H9 (cell line): ENCODE measurements at regions not wholly inside any gene's neighbourhood (a gene's known extent, or its start where the extent isn't known, plus 50 kb on each side); places are given as distances from the start of the nearest gene placed in this dataset.

Source experiments
- DNase-seq: peaks from one replicate; pipeline ENCODE4 v3.0.0-alpha.2; 2017
- H2AFZ ChIP-seq: one replicate; pipeline ENCODE4 v1.6.1; 2013; ENCODE audit warnings: mild to moderate bottlenecking, low read length, control low read depth, moderate library complexity
- H2AK5ac ChIP-seq: 2 replicates; pipeline ENCODE4 v1.6.1; 2013; ENCODE audit warnings: low read length, control low read depth, mixed read lengths; ENCODE audit not compliant: insufficient read length
- H2BK120ac ChIP-seq: one replicate; pipeline ENCODE4 v1.6.1; 2013; ENCODE audit warnings: low read depth, mild to moderate bottlenecking, low read length, control low read depth, inconsistent platforms; ENCODE audit not compliant: poor library complexity, severe bottlenecking
- H2BK12ac ChIP-seq: 2 replicates; pipeline ENCODE4 v1.6.1; 2013; ENCODE audit warnings: low read length, control low read depth, mixed read lengths, low read depth; ENCODE audit not compliant: insufficient read length
- H2BK15ac ChIP-seq: 2 replicates; pipeline ENCODE4 v1.6.1; 2013; ENCODE audit warnings: low read depth, low read length, control low read depth
- H2BK20ac ChIP-seq: one replicate; pipeline ENCODE4 v1.6.1; 2013; ENCODE audit warnings: low read depth, mild to moderate bottlenecking, low read length, control low read depth, inconsistent platforms; ENCODE audit not compliant: poor library complexity, severe bottlenecking
- H2BK5ac ChIP-seq: 2 replicates; pipeline ENCODE4 v1.6.1; 2013; ENCODE audit warnings: low read length, control low read depth, mixed read lengths; ENCODE audit not compliant: insufficient read length
- H3K14ac ChIP-seq: 2 replicates; pipeline ENCODE4 v1.6.1; 2013; ENCODE audit warnings: low read length, control low read depth; ENCODE audit not compliant: insufficient read depth
- H3K18ac ChIP-seq: 2 replicates; pipeline ENCODE4 v1.6.1; 2013; ENCODE audit warnings: low read depth, mild to moderate bottlenecking, mixed read lengths, low read length, control low read depth; ENCODE audit not compliant: insufficient read length
- H3K23ac ChIP-seq: 2 replicates; pipeline ENCODE4 v1.6.1; 2013; ENCODE audit warnings: low read length, control low read depth, mixed read lengths, low read depth; ENCODE audit not compliant: insufficient read length
- H3K23me2 ChIP-seq: 2 replicates; pipeline ENCODE4 v1.6.1; 2013; ENCODE audit warnings: low read depth, mild to moderate bottlenecking, mixed read lengths, low read length, control low read depth; ENCODE audit not compliant: insufficient read length, poor library complexity, severe bottlenecking
- H3K27ac ChIP-seq: 2 replicates; pipeline ENCODE4 v1.5.1; 2013; ENCODE audit warnings: low read length, control low read depth, mixed read lengths, low read depth; ENCODE audit not compliant: insufficient read length
- H3K27me3 ChIP-seq: 2 replicates; pipeline ENCODE4 v1.6.1; 2013; ENCODE audit warnings: low read length, control low read depth, inconsistent platforms; ENCODE audit not compliant: insufficient read depth
- H3K4ac ChIP-seq: 2 replicates; pipeline ENCODE4 v1.6.1; 2013; ENCODE audit warnings: low read depth, mild to moderate bottlenecking, control low read depth, inconsistent platforms, low read length, moderate library complexity
- H3K4me1 ChIP-seq: 2 replicates; pipeline ENCODE4 v1.6.1; 2013; ENCODE audit warnings: low read length, control low read depth, inconsistent platforms; ENCODE audit not compliant: insufficient read depth
- H3K4me2 ChIP-seq: 2 replicates; pipeline ENCODE4 v1.6.1; 2013; ENCODE audit warnings: low read length, control low read depth, mixed read lengths; ENCODE audit not compliant: insufficient read length, insufficient read depth
- H3K56ac ChIP-seq: 2 replicates; pipeline ENCODE4 v1.6.1; 2013; ENCODE audit warnings: low read depth, mild to moderate bottlenecking, mixed read lengths, low read length, control low read depth; ENCODE audit not compliant: insufficient read length
- H3K79me1 ChIP-seq: 2 replicates; pipeline ENCODE4 v1.6.1; 2013; ENCODE audit warnings: low read depth, mild to moderate bottlenecking, moderate library complexity, low read length, control low read depth, inconsistent platforms; ENCODE audit not compliant: insufficient read depth, poor library complexity, severe bottlenecking
- H3K79me2 ChIP-seq: 2 replicates; pipeline ENCODE4 v1.6.1; 2013; ENCODE audit warnings: low read length, control low read depth, inconsistent platforms; ENCODE audit not compliant: insufficient read depth
- H3K9ac ChIP-seq: 2 replicates; pipeline ENCODE4 v1.6.1; 2013; ENCODE audit warnings: low read length, control low read depth, mixed read lengths; ENCODE audit not compliant: insufficient read length; ENCODE audit errors: extremely low read depth
- H3K9me3 ChIP-seq: one replicate; pipeline ENCODE4 v1.6.1; 2013; ENCODE audit warnings: low read depth, low read length, inconsistent platforms; ENCODE audit not compliant: control insufficient read depth
- H3T11ph ChIP-seq: one replicate; pipeline ENCODE4 v1.6.1; 2013; ENCODE audit warnings: mild to moderate bottlenecking, low read length, control low read depth, inconsistent platforms
- H4K20me1 ChIP-seq: one replicate; pipeline ENCODE4 v1.6.1; 2013; ENCODE audit not compliant: control insufficient read depth, insufficient read length, insufficient read depth
- H4K5ac ChIP-seq: 2 replicates; pipeline ENCODE4 v1.6.1; 2013; ENCODE audit warnings: low read depth, mild to moderate bottlenecking, mixed read lengths, low read length, control low read depth; ENCODE audit not compliant: insufficient read length
- H4K8ac ChIP-seq: replicated peaks from 2 replicates; pipeline ENCODE4 v1.6.1; 2013; ENCODE audit warnings: low read length, control low read depth, mixed read lengths, low read depth; ENCODE audit not compliant: insufficient read length
- H4K91ac ChIP-seq: 2 replicates; pipeline ENCODE4 v1.6.1; 2013; ENCODE audit warnings: low read depth, mild to moderate bottlenecking, moderate library complexity, mixed read lengths, low read length, control low read depth; ENCODE audit not compliant: insufficient read length
- H3K27ac Mint-ChIP-seq, 3 experiments: 2 replicates in 2 of 3; 3 replicates in 1 of 3; pipeline ENCODE4 v1.8.0; 2020 to 2021; ENCODE audit warnings: mixed read lengths in 3 of 3, mild to moderate bottlenecking in 1 of 3, moderate library complexity in 1 of 3
- H3K27me3 Mint-ChIP-seq: 2 replicates; pipeline ENCODE4 v1.8.0; 2021; ENCODE audit warnings: low read depth, mild to moderate bottlenecking, moderate library complexity, mixed read lengths
- H3K36me3 Mint-ChIP-seq, 3 experiments: 2 replicates in 2 of 3; 3 replicates in 1 of 3; pipeline ENCODE4 v1.8.0; 2020 to 2021; ENCODE audit warnings: low read depth in 3 of 3, mixed read lengths in 3 of 3; ENCODE audit not compliant: insufficient read depth in 1 of 3
- H3K4me1 Mint-ChIP-seq, 2 experiments: 2 replicates each; pipeline ENCODE4 v1.8.0; 2020; ENCODE audit warnings: mixed read lengths in 2 of 2
- H3K4me3 Mint-ChIP-seq, 2 experiments: 2 replicates in 1 of 2; 3 replicates in 1 of 2; pipeline ENCODE4 v1.8.0; 2020 to 2021; ENCODE audit warnings: mild to moderate bottlenecking in 2 of 2, mixed read lengths in 2 of 2, moderate library complexity in 1 of 2
- H3K9me3 Mint-ChIP-seq, 2 experiments: 2 replicates in 1 of 2; 3 replicates in 1 of 2; pipeline ENCODE4 v1.8.0; 2020; ENCODE audit warnings: mild to moderate bottlenecking in 2 of 2, mixed read lengths in 2 of 2, moderate library complexity in 1 of 2
- CTCF ChIP-seq: fragments of 200-600 bp; sonication (generic); conservative IDR thresholded peaks from 3 replicates; pipeline ENCODE4 v1.8.0; 2021; ENCODE audit warnings: antibody characterized with exemption, mild to moderate bottlenecking
- WGBS: extraction: QIAGEN DNeasy Blood & Tissue Kit; methylation state at CpG from one replicate; pipeline ENCODE4 v1.1.7; 2013; ENCODE audit warnings: missing lambda C conversion rate, low lambda C conversion rate, mixed read lengths; ENCODE audit not compliant: insufficient read length; ENCODE audit errors: extremely low coverage; 5-methylcytosine and 5-hydroxymethylcytosine counted together

- H3K23ac ChIP-seq = no peak overlapping the region
- no peak overlapping the region for H3T11ph ChIP-seq
- no peak overlapping the region for H3K9ac ChIP-seq
- H4K91ac ChIP-seq = no peak overlapping the region
- no peaks in the 10 kb centered on the region for H3K79me2 ChIP-seq
- H3K27me3 ChIP-seq = no peaks in the 10 kb centered on the region
- Mint-ChIP-seq H3K27ac (no peak overlapping the region), H3K4me1 (peaks cover 3 to 4% of the 10 kb centered on the region in 2 experiments; a peak in 3 of 4 replicates), H3K36me3 (no peaks in the 10 kb centered on the region), H3K4me3 (no peak overlapping the region), H3K27me3 (no peaks in the 10 kb centered on the region), H3K9me3 (no peaks in the 10 kb centered on the region)
- no peak overlapping the region for H2BK5ac ChIP-seq
- H2AFZ ChIP-seq = no peak overlapping the region
- H2BK20ac ChIP-seq = no peak overlapping the region
- H4K20me1 ChIP-seq = no peaks in the 10 kb centered on the region
- no peak overlapping the region for H2BK12ac ChIP-seq
- no peak overlapping the region for H2AK5ac ChIP-seq
- no peak overlapping the region for H2BK120ac ChIP-seq
- no peak overlapping the region for H3K4ac ChIP-seq
- H3K23me2 ChIP-seq = no peaks in the 10 kb centered on the region
- H4K5ac ChIP-seq = no peak overlapping the region
- WGBS = no CpG with 5 or more reads among the region's 4 CpGs
- no peak overlapping the region for H4K8ac ChIP-seq
- H3K56ac ChIP-seq = no peak overlapping the region
- no peak for DNase-seq
- H3K4me1 ChIP-seq = no peaks in the 10 kb centered on the region
- no peak for TF ChIP-seq CTCF
- H3K27ac ChIP-seq = no peak overlapping the region
- H3K79me1 ChIP-seq = no peaks in the 10 kb centered on the region
- no peak overlapping the region for H3K4me2 ChIP-seq
- H3K14ac ChIP-seq = no peak overlapping the region
- H2BK15ac ChIP-seq = no peak overlapping the region
- no peaks in the 10 kb centered on the region for H3K9me3 ChIP-seq
- H3K18ac ChIP-seq = no peak overlapping the region
Measured at GRCh38 chr3:28933337-28933736, 347.5 kb upstream of the RBMS3 start.
